ENCODE measurements at regions not wholly inside any gene's neighbourhood (a gene's known extent, or its start where the extent isn't known, plus 50 kb on each side); places are given as distances from the start of the nearest gene placed in this dataset.

DNA sequence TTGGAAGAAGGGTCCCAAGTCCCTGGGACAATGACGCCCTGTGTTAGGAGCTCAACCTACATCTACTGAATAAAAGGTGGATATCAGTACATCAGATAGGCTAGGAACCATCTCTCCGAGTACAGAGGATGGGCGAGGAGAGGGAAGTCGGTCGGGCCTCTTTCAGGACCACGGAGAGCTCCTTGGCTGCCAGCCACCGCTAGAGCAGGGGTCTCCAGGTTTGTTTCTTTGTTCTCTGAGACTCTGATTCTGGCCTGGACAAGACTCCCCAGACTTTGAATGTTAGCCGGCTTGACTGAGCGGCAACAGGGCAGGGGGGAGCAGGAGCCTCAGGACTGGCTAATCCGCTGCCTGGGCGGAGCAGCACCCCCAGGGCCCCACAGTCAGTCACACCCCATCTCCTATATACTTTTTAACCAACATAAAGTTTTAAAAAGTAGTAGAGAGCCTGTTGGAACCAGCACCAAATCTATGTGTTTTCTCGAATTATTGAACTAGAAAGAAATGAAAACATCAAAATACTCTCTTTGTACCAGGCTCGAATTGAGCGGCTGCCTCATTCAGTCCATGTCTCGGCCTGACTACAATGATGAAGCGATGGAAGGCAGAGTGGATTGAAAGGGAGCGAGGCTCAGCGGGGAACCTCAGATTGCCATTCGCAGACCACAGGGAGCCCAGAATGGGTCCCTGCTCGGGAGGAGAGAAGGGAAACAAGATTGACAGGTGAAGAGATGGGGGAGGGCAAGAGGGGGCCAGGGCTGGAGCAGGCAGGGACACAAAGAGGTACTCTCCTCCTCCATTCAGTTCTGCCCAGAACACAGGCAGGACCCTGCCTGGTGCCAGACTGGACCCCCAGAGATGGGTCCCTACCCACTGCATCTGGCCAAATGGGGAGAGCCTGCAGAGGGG lies 131.6 kb downstream of the TPRA1 start:
- TF ChIP-seq CTCF (IDR thresholded peaks at IDR 0.05) = no peak
- no peak for TF ChIP-seq POLR2A (IDR thresholded peaks at IDR 0.05)
